ENCODE measurements at regions not wholly inside any gene's neighbourhood (a gene's known extent, or its start where the extent isn't known, plus 50 kb on each side); places are given as distances from the start of the nearest gene placed in this dataset.

GRCh38 chr14:98130691-98131090, 1141.3 kb downstream of the BCL11B start:
- DNase-seq (ENCODE audit: low read depth in 1 of 2, low spot score in 1 of 2): no peak
- TF ChIP-seq SPI1 (IDR thresholded peaks at IDR 0.05; ENCODE audit: borderline replicate concordance, low read depth): no peak
- TF ChIP-seq REST (IDR thresholded peaks at IDR 0.05; ENCODE audit: insufficient replicate concordance, low read depth): no peak
- Histone ChIP-seq H3K27ac (replicated peaks) (no peak overlapping the region), H3K4me3 (replicated peaks; ENCODE audit: insufficient read depth, low read length) (no peak overlapping the region), H3K27me3 (ENCODE audit: insufficient read depth, poor library complexity, severe bottlenecking) (no peaks in the 10 kb centered on the region)

- TF ChIP-seq CTCF (IDR thresholded peaks at IDR 0.05; ENCODE audit: insufficient read depth, low read length) (no peak), REST (IDR thresholded peaks at IDR 0.05; ENCODE audit: insufficient replicate concordance, low read depth) (no peak), SPI1 (IDR thresholded peaks at IDR 0.05; ENCODE audit: borderline replicate concordance, low read depth) (no peak), GABPA (IDR thresholded peaks at IDR 0.05; ENCODE audit: low read depth) (no peak), POLR2AphosphoS5 (IDR thresholded peaks at IDR 0.05; ENCODE audit: low read depth) (no peak)
- DNase-seq (ENCODE audit: low read depth in 1 of 2, low spot score in 1 of 2): no peak
- no peak overlapping the region for H3K27ac ChIP-seq (replicated peaks)
- no peak overlapping the region for H3K4me3 ChIP-seq (replicated peaks; ENCODE audit: insufficient read depth, low read length)
- H3K27me3 ChIP-seq (ENCODE audit: insufficient read depth, poor library complexity, severe bottlenecking): no peaks in the 10 kb centered on the region
Measured at GRCh38 chr14:98131406-98131805, 1140.6 kb downstream of the BCL11B start.

- Histone ChIP-seq H3K4me3 (replicated peaks; ENCODE audit: insufficient read depth, low read length) (no peak overlapping the region), H3K27ac (replicated peaks) (no peak overlapping the region), H3K27me3 (ENCODE audit: insufficient read depth, poor library complexity, severe bottlenecking) (no peaks in the 10 kb centered on the region)
- no peak for DNase-seq (ENCODE audit: low read depth in 1 of 2, low spot score in 1 of 2)
- TF ChIP-seq REST (IDR thresholded peaks at IDR 0.05; ENCODE audit: insufficient replicate concordance, low read depth) (no peak), GABPA (IDR thresholded peaks at IDR 0.05; ENCODE audit: low read depth) (no peak), SPI1 (IDR thresholded peaks at IDR 0.05; ENCODE audit: borderline replicate concordance, low read depth) (no peak), CTCF (IDR thresholded peaks at IDR 0.05; ENCODE audit: insufficient read depth, low read length) (no peak), POLR2AphosphoS5 (IDR thresholded peaks at IDR 0.05; ENCODE audit: low read depth) (no peak)
Measured at GRCh38 chr14:98133806-98134205, 1138.2 kb downstream of the BCL11B start.
